Upper lobe of left lung (tissue), 4 donors: ENCODE measurements at regions not wholly inside any gene's neighbourhood (a gene's known extent, or its start where the extent isn't known, plus 50 kb on each side); places are given as distances from the start of the nearest gene placed in this dataset.

ENCODE experiments used
- CTCF ChIP-seq, 6 experiments: fragments of 450-650 bp in 4 of 6; fragments of 200-600 bp in 2 of 6; sonication (generic) in 2 of 6; IDR thresholded peaks; one replicate each; pipeline ENCODE4 v1.5.1; 2016 to 2019; ENCODE audit warnings: antibody characterized with exemption in 6 of 6
- EP300 ChIP-seq, 4 donors: sonication (generic); formaldehyde crosslinking; IDR thresholded peaks; one replicate each; pipeline ENCODE4 v1.5.1; 2017; ENCODE audit warnings: antibody characterized with exemption in 4 of 4, control low read depth in 2 of 4
- POLR2A ChIP-seq, 4 donors: fragments of 450-650 bp; IDR thresholded peaks; one replicate each; pipeline ENCODE4 v1.5.1; 2016 to 2017; ENCODE audit warnings: antibody characterized with exemption in 4 of 4, mild to moderate bottlenecking in 2 of 4

GRCh38 chr20:52448513-52449232, 257.1 kb upstream of the ZFP64 start:
- TF ChIP-seq POLR2A (IDR thresholded peaks at IDR 0.05) (no peak), CTCF (IDR thresholded peaks at IDR 0.05) (no peak), EP300 (IDR thresholded peaks at IDR 0.05) (no peak)
